HEK293 (cell line): ENCODE measurements at regions not wholly inside any gene's neighbourhood (a gene's known extent, or its start where the extent isn't known, plus 50 kb on each side); places are given as distances from the start of the nearest gene placed in this dataset.
A peak's percentile ranks its signal among the peaks of the same experiment; 100 is the strongest.

Experiments
- CTCF ChIA-PET: fragments of 350-600 bp; formaldehyde crosslinking; extraction: SDS; loops from one replicate; lab custom pipeline; 2021; ENCODE audit warnings: antibody characterized with exemption; lab: Yijun Ruan, JAX
- POLR2A ChIA-PET: fragments of 300-600 bp; formaldehyde crosslinking; extraction: SDS; loops from one replicate; lab custom pipeline; 2020; ENCODE audit warnings: antibody characterized with exemption, inconsistent platforms; lab: Yijun Ruan, JAX
- H3K27ac ChIP-seq: fragments of 200-500 bp; sonication (Bioruptor generic); 2 replicates; pipeline ENCODE4 v1.5.1; 2014; ENCODE audit warnings: low read depth, low read length, control low read depth, inconsistent platforms; ENCODE audit errors: extremely low read depth
- H3K36me3 ChIP-seq, 2 experiments: fragments of 200-500 bp in 1 of 2; sonication (Bioruptor generic) in 1 of 2; 1 replicate in 1 of 2; 2 replicates in 1 of 2; pipeline ENCODE4 v1.5.1; 2014 to 2017; ENCODE audit warnings: inconsistent platforms in 2 of 2, low read length in 2 of 2; ENCODE audit not compliant: control insufficient read depth in 2 of 2, insufficient read depth in 1 of 2
- H3K4me1 ChIP-seq: fragments of 200-500 bp; sonication (Bioruptor generic); 2 replicates; pipeline ENCODE4 v1.5.1; 2014; ENCODE audit warnings: mild to moderate bottlenecking, low read length, inconsistent platforms; ENCODE audit not compliant: control insufficient read depth, insufficient read depth
- H3K4me3 ChIP-seq: 2 replicates; pipeline ENCODE4 v1.5.1; 2011; ENCODE audit warnings: low read depth, mild to moderate bottlenecking, control low read depth, low read length, moderate library complexity
- H3K9me3 ChIP-seq: fragments of 200-500 bp; sonication (Bioruptor generic); 2 replicates; pipeline ENCODE4 v1.5.1; 2014; ENCODE audit warnings: low read depth, low read length, inconsistent platforms; ENCODE audit not compliant: control insufficient read depth, insufficient read depth
- PRDM1 ChIP-seq: fragments of 450-650 bp; formaldehyde crosslinking; IDR thresholded peaks from 2 replicates; pipeline ENCODE4; 2016; ENCODE audit warnings: missing biosample characterization, missing genetic modification characterization
- RBAK ChIP-seq: fragments of 450-650 bp; formaldehyde crosslinking; IDR thresholded peaks from 2 replicates; pipeline ENCODE4 v1.5.1; 2016; ENCODE audit warnings: missing biosample characterization, missing genetic modification characterization
- ZFP37 ChIP-seq: fragments of 450-650 bp; formaldehyde crosslinking; IDR thresholded peaks from 2 replicates; pipeline ENCODE4 v1.5.1; 2016; ENCODE audit warnings: missing biosample characterization, missing genetic modification characterization
- ZNF112 ChIP-seq: fragments of 450-650 bp; formaldehyde crosslinking; IDR thresholded peaks from 2 replicates; pipeline ENCODE4 v1.5.0; 2017; ENCODE audit warnings: missing biosample characterization, missing genetic modification characterization
- ZNF155 ChIP-seq: fragments of 450-650 bp; formaldehyde crosslinking; IDR thresholded peaks from 2 replicates; pipeline ENCODE4 v1.5.1; 2016; ENCODE audit warnings: missing biosample characterization, missing genetic modification characterization
- ZNF311 ChIP-seq: fragments of 450-650 bp; formaldehyde crosslinking; IDR thresholded peaks from 2 replicates; pipeline ENCODE4 v1.5.1; 2017; ENCODE audit warnings: missing biosample characterization, missing genetic modification characterization, borderline replicate concordance
- ZNF350 ChIP-seq: fragments of 450-650 bp; formaldehyde crosslinking; IDR thresholded peaks from 2 replicates; pipeline ENCODE4 v1.5.0; 2017; ENCODE audit warnings: missing biosample characterization, mild to moderate bottlenecking, missing genetic modification characterization
- ZNF404 ChIP-seq: fragments of 450-650 bp; formaldehyde crosslinking; IDR thresholded peaks from 2 replicates; pipeline ENCODE4 v1.5.1; 2017; ENCODE audit warnings: missing biosample characterization, missing genetic modification characterization
- ZNF423 ChIP-seq: fragments of 450-650 bp; formaldehyde crosslinking; IDR thresholded peaks from 2 replicates; pipeline ENCODE4 v1.5.1; 2016; ENCODE audit warnings: missing biosample characterization, missing genetic modification characterization
- ZNF514 ChIP-seq: fragments of 450-650 bp; formaldehyde crosslinking; IDR thresholded peaks from 2 replicates; pipeline ENCODE4 v1.5.1; 2016; ENCODE audit warnings: missing biosample characterization, missing genetic modification characterization
- ZNF596 ChIP-seq: fragments of 450-650 bp; IDR thresholded peaks from 2 replicates; pipeline ENCODE4 v1.5.0; 2018; ENCODE audit warnings: missing biosample characterization, mild to moderate bottlenecking, missing genetic modification characterization, moderate library complexity
- ZNF677 ChIP-seq: fragments of 450-650 bp; IDR thresholded peaks from 2 replicates; pipeline ENCODE4 v1.5.0; 2018; ENCODE audit warnings: missing biosample characterization, mild to moderate bottlenecking, missing genetic modification characterization, moderate library complexity
- ZNF785 ChIP-seq: fragments of 450-650 bp; formaldehyde crosslinking; IDR thresholded peaks from 2 replicates; pipeline ENCODE4 v1.5.1; 2016; ENCODE audit warnings: missing biosample characterization, missing genetic modification characterization
- ZNF830 ChIP-seq: fragments of 450-650 bp; IDR thresholded peaks from 2 replicates; pipeline ENCODE4 v1.5.0; 2018; ENCODE audit warnings: missing biosample characterization, missing genetic modification characterization, low read depth, mild to moderate bottlenecking, moderate library complexity
- ZNF837 ChIP-seq: fragments of 450-650 bp; formaldehyde crosslinking; IDR thresholded peaks from 2 replicates; pipeline ENCODE4 v1.5.1; 2016; ENCODE audit warnings: missing biosample characterization, missing genetic modification characterization
- TF ChIP-seq, protein P1 (sequence below): fragments of 450-650 bp; formaldehyde crosslinking; IDR thresholded peaks from 2 replicates; pipeline ENCODE4 v1.5.1; 2016; ENCODE audit warnings: missing biosample characterization, missing genetic modification characterization
- TF ChIP-seq, protein P2 (sequence below): fragments of 450-650 bp; formaldehyde crosslinking; IDR thresholded peaks from 2 replicates; pipeline ENCODE4 v1.5.1; 2016; ENCODE audit warnings: missing biosample characterization, missing genetic modification characterization
- TF ChIP-seq, protein P3 (sequence below): fragments of 450-650 bp; formaldehyde crosslinking; IDR thresholded peaks from 2 replicates; pipeline ENCODE4 v1.5.1; 2016; ENCODE audit warnings: missing biosample characterization, missing genetic modification characterization
- TF ChIP-seq, protein P4 (sequence below): fragments of 450-650 bp; formaldehyde crosslinking; IDR thresholded peaks from 2 replicates; pipeline ENCODE4 v1.5.1; 2016; ENCODE audit warnings: missing biosample characterization, missing genetic modification characterization, borderline replicate concordance

DNA sequence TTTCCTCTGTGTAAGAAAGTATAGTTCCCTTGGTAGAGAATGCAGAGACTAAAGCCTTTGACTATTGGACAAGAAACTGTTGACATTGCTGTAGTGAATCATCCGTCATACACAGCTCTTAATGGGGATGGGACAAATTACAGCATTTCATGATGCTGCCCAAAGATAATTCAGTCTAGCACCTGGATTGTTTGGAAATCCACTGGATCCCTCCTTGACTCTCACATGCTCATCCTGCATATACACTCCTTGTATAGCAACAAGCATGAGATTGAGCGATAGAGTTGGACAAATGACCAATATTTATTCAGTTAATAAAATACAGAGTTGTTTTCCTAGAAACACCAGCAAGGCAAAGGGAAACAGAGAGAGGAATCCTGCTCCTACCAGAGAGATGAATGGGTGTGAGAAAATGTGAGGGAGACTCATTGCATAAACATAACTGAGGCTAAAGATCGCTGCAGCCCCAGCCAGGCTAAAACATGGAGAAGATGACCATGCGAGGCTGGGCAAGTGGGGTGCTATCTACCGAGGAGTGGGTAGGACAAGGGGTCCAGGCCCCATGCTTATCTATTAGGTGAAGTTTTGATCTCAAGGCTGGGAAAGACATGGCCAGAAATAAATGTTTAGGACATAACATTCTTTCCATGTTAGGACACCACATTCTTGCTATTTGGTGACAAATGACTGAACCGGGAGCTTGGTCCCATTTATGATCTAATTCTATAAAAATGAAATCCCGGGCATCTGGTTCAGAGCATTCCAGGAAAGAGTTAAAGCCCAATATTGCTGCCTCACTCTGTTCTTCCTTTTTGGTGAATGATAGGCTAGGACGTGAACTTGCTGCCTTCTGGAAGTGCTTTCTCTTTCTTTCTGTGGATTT lies 153.2 kb downstream of the TGFB2 start:
- ChIA-PET CTCF (interaction anchor here (0.6 to 1.5 kb wide), 2 partner anchors 11 to 119 kb away, joined by 3 to 6 read pairs; no protein-coding TSS in a partner anchor), POLR2A (interaction anchor here (1.0 to 1.5 kb wide), 2 partner anchors 153 to 208 kb away, joined by 3 to 6 read pairs; partner anchors contain the start of gene TGFB2)
- H3K4me3 ChIP-seq, result peak overlapping the region; percentile 26

More for the DNA sequence above, 153.2 kb downstream of the TGFB2 start:
- TF ChIP-seq ZNF514 (tag by site-specific recombination), result no peak
- TF ChIP-seq ZNF837, result no peak
- no peak for TF ChIP-seq ZFP37
- TF ChIP-seq ZNF423 (tag by site-specific recombination), result no peak
- no peak for TF ChIP-seq ZNF596 (tag by site-specific recombination)
- TF ChIP-seq ZNF677 (tag by site-specific recombination), result no peak
- TF ChIP-seq RBAK (tag by site-specific recombination), result no peak
- TF ChIP-seq PRDM1, result no peak
- TF ChIP-seq, protein P1, sequence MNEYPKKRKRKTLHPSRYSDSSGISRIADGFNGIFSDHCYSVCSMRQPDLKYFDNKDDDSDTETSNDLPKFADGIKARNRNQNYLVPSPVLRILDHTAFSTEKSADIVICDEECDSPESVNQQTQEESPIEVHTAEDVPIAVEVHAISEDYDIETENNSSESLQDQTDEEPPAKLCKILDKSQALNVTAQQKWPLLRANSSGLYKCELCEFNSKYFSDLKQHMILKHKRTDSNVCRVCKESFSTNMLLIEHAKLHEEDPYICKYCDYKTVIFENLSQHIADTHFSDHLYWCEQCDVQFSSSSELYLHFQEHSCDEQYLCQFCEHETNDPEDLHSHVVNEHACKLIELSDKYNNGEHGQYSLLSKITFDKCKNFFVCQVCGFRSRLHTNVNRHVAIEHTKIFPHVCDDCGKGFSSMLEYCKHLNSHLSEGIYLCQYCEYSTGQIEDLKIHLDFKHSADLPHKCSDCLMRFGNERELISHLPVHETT (tag by site-specific recombination), result no peak
- no peak for TF ChIP-seq ZNF112 (tag by site-specific recombination)
- no peak for TF ChIP-seq ZNF830
- TF ChIP-seq, protein P2, sequence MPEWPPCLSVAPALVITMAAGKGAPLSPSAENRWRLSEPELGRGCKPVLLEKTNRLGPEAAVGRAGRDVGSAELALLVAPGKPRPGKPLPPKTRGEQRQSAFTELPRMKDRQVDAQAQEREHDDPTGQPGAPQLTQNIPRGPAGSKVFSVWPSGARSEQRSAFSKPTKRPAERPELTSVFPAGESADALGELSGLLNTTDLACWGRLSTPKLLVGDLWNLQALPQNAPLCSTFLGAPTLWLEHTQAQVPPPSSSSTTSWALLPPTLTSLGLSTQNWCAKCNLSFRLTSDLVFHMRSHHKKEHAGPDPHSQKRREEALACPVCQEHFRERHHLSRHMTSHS, result no peak
- TF ChIP-seq ZNF311 (tag by site-specific recombination), result no peak
- no peak for TF ChIP-seq ZNF785 (tag by site-specific recombination)
- TF ChIP-seq ZNF350 (tag by site-specific recombination), result no peak
- TF ChIP-seq ZNF404, result no peak
- TF ChIP-seq, protein P3, sequence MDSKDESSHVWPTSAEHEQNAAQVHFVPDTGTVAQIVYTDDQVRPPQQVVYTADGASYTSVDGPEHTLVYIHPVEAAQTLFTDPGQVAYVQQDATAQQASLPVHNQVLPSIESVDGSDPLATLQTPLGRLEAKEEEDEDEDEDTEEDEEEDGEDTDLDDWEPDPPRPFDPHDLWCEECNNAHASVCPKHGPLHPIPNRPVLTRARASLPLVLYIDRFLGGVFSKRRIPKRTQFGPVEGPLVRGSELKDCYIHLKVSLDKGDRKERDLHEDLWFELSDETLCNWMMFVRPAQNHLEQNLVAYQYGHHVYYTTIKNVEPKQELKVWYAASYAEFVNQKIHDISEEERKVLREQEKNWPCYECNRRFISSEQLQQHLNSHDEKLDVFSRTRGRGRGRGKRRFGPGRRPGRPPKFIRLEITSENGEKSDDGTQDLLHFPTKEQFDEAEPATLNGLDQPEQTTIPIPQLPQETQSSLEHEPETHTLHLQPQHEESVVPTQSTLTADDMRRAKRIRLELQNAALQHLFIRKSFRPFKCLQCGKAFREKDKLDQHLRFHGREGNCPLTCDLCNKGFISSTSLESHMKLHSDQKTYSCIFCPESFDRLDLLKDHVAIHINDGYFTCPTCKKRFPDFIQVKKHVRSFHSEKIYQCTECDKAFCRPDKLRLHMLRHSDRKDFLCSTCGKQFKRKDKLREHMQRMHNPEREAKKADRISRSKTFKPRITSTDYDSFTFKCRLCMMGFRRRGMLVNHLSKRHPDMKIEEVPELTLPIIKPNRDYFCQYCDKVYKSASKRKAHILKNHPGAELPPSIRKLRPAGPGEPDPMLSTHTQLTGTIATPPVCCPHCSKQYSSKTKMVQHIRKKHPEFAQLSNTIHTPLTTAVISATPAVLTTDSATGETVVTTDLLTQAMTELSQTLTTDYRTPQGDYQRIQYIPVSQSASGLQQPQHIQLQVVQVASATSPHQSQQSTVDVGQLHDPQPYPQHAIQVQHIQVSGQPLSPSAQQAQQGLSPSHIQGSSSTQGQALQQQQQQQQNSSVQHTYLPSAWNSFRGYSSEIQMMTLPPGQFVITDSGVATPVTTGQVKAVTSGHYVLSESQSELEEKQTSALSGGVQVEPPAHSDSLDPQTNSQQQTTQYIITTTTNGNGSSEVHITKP (tag by site-specific recombination), result no peak
- no peak for TF ChIP-seq ZNF155 (tag by site-specific recombination)
- TF ChIP-seq, protein P4, sequence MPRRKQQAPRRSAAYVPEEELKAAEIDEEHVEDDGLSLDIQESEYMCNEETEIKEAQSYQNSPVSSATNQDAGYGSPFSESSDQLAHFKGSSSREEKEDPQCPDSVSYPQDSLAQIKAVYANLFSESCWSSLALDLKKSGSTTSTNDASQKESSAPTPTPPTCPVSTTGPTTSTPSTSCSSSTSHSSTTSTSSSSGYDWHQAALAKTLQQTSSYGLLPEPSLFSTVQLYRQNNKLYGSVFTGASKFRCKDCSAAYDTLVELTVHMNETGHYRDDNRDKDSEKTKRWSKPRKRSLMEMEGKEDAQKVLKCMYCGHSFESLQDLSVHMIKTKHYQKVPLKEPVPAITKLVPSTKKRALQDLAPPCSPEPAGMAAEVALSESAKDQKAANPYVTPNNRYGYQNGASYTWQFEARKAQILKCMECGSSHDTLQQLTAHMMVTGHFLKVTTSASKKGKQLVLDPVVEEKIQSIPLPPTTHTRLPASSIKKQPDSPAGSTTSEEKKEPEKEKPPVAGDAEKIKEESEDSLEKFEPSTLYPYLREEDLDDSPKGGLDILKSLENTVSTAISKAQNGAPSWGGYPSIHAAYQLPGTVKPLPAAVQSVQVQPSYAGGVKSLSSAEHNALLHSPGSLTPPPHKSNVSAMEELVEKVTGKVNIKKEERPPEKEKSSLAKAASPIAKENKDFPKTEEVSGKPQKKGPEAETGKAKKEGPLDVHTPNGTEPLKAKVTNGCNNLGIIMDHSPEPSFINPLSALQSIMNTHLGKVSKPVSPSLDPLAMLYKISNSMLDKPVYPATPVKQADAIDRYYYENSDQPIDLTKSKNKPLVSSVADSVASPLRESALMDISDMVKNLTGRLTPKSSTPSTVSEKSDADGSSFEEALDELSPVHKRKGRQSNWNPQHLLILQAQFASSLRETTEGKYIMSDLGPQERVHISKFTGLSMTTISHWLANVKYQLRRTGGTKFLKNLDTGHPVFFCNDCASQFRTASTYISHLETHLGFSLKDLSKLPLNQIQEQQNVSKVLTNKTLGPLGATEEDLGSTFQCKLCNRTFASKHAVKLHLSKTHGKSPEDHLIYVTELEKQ (tag by site-specific recombination), result no peak
- Histone ChIP-seq H3K27ac (no peak overlapping the region), H3K36me3 (no peaks in the 10 kb centered on the region), H3K4me1 (no peaks in the 10 kb centered on the region), H3K9me3 (no peaks in the 10 kb centered on the region)
